ENCODE measurements at regions not wholly inside any gene's neighbourhood (a gene's known extent, or its start where the extent isn't known, plus 50 kb on each side); places are given as distances from the start of the nearest gene placed in this dataset.
A peak's percentile ranks its signal among the peaks of the same experiment; 100 is the strongest.

- DNase-seq: no peak
Observed at GRCh38 chr2:66984864-66985263, 412.3 kb upstream of the ETAA1 start.

GRCh38 chr2:66985906-66986305 lies 411.2 kb upstream of the ETAA1 start:
- DNase-seq: no peak

- no peak for DNase-seq
Observed at GRCh38 chr2:66987733-66988132, 409.4 kb upstream of the ETAA1 start.

GRCh38 chr2:66994654-66995053 lies 402.5 kb upstream of the ETAA1 start:
- DNase-seq: no peak

- DNase-seq: no peak
Observed at GRCh38 chr2:66995636-66996035, 401.5 kb upstream of the ETAA1 start.

- no peak for DNase-seq
Observed at GRCh38 chr2:67002618-67003371, 394.3 kb upstream of the ETAA1 start.

- DNase-seq: no peak
Observed at GRCh38 chr2:67006373-67006960, 390.7 kb upstream of the ETAA1 start.

GRCh38 chr2:67008155-67008554 lies 389.0 kb upstream of the ETAA1 start:
- no peak for DNase-seq

GRCh38 chr2:67012165-67012564 lies 385.0 kb upstream of the ETAA1 start:
- no peak for DNase-seq

GRCh38 chr2:67013821-67014220 lies 383.3 kb upstream of the ETAA1 start:
- DNase-seq: no peak

- no peak for DNase-seq
Observed at GRCh38 chr2:67015681-67016080, 381.5 kb upstream of the ETAA1 start.

GRCh38 chr2:67018301-67018700 lies 378.8 kb upstream of the ETAA1 start:
- DNase-seq: no peak

GRCh38 chr2:67032076-67032475 lies 365.1 kb upstream of the ETAA1 start:
- DNase-seq: no peak

- no peak for DNase-seq
Observed at GRCh38 chr2:67036444-67036843, 360.7 kb upstream of the ETAA1 start.

- DNase-seq: peak; percentile 32
Observed at GRCh38 chr2:67037655-67038054, 359.5 kb upstream of the ETAA1 start.

GRCh38 chr2:67038195-67038594 lies 358.9 kb upstream of the ETAA1 start:
- DNase-seq: no peak

- DNase-seq: no peak
Observed at GRCh38 chr2:67039058-67039457, 358.1 kb upstream of the ETAA1 start.

GRCh38 chr2:67039517-67040103 lies 357.5 kb upstream of the ETAA1 start:
- DNase-seq: no peak

GRCh38 chr2:67041051-67041450 lies 356.1 kb upstream of the ETAA1 start:
- no peak for DNase-seq

GRCh38 chr2:67043781-67044478 lies 353.2 kb upstream of the ETAA1 start:
- DNase-seq: no peak

- DNase-seq: no peak
Observed at GRCh38 chr2:67046591-67046990, 350.5 kb upstream of the ETAA1 start.

- no peak for DNase-seq
Observed at GRCh38 chr2:67048314-67048713, 348.8 kb upstream of the ETAA1 start.

GRCh38 chr2:67050622-67051021 lies 346.5 kb upstream of the ETAA1 start:
- DNase-seq: no peak

- no peak for DNase-seq
Observed at GRCh38 chr2:67054728-67055127, 342.4 kb upstream of the ETAA1 start.

Data from NCI-H510A (cell line).